LoVo (cell line): ENCODE measurements at regions not wholly inside any gene's neighbourhood (a gene's known extent, or its start where the extent isn't known, plus 50 kb on each side); places are given as distances from the start of the nearest gene placed in this dataset.

Experiments used
- DNase-seq: peaks from one replicate; pipeline ENCODE4 v3.0.0-alpha.2; 2016; ENCODE audit warnings: low spot score

DNA sequence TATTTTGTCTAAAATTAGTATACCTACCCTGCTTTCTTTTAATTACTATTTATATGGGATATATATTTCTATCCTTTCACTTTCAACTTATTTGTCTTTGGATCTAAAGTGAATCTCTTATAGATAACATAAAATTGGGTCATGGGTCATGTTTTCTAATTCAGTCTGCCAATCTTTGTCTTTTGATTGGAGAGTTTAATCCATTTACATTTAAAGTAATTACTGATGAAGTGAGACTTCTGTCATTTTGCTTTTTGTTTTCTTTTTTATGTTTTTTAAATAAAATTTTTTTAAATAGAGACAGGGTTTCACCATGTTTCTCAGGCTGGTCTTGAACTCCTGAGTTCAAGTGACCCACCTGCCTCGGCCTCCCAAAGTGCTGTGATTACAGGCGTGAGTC, 50.5 kb upstream of the PRDM1 start:
- no peak for DNase-seq

- no peak for DNase-seq
Observed at GRCh38 chr6:106033806-106034205, 52.3 kb upstream of the PRDM1 start.

DNA sequence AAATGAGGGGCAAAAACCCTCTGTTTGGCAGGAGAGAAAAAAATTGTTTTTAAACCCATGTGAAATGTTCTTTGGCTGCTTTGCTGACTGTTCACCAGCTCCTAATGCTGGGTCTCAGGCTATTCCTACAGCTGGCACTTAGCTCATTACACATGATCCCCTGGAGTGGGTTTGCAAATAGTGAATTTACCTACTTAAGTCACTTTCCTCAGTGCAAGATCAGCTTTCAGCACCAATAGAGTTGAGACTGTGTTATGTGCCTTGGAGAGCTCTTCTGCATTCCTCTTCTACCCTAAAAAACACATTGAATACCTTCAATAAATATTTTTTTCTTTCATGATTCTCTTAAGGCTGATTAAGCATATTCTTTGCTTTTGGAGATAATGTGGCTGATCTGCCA, 58.4 kb upstream of the PRDM1 start:
- DNase-seq: no peak

DNA sequence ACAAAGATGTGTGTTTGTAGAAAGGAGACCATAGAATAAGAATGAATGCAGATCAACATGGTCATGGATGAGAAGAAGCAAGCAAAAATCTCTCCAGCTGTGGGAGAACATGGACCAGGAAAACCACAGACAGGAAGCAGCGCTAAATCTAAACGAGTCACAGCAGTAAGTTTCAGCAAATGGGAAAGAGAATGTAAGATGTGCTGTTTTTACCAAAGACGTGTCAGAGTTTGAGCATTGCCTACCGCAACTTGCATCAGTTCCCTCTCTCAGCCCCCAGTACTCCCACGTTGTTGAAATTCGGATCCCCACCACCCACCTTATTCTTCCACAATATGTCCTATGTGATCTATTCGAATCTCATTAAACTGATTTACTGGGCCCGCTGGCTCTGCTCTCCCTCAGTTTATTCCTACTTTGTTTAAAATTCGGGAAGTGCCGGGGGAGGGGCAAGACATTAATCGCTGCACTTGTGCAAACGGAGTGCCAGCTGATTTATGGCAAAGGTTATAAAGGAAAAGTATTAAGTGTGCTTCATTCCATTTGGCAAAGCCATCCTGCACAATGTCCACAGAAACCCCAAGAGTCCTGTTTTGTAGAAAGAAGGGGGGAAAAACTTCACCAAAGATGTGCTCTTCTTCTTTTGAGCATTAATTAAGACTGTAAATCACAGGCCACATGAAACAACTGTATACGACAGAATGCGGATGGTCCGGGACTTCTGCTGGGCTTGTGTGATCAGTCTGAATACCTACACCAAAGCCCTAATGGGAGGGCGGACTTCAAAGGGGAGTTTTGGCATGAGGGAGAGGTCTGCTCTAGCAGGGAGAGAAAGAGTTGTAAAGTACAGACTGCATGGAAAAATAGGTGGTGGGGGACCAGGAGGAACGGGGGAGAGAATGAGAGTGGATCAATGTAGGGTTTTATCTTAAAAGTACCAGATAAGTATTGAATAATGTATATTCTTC, 59.1 kb upstream of the PRDM1 start:
- no peak for DNase-seq

DNA sequence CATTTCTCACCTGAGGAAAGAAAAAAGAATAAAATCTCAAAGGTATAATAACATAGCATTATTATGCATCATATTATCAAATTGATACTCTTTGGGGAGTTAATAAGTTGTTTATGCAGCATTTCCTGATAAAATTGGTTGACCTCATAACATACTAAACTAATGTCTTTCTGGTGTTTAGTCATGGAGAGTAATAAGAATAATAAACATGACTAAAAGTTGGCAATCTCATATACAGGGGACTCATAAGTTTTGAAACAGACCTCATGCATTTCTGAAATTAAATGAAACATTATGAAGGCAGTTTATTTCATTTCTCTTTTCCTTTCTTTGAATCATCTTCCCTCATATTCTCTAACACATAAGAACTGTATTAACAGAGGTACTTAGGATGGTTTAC, 60.5 kb upstream of the PRDM1 start:
- DNase-seq: no peak

DNA sequence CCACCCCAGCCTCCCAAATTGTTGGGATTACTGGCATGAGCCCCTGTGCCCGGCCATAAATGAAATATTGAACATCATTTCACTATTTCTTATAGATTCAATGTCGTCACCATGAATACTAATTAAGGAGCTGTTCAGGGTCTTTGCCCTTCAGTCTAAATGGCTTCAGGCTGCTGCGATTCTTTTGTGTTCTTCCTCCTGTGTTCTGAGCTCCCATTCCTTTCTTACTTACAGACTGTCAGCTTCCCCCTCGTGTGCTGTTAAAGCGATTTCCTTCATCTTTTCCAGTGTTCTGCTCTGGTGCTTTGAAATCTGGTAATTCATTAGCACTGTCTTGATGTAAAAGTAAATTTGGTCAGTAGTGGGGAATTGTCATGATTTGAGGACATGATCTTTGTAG, 63.3 kb upstream of the PRDM1 start:
- DNase-seq: no peak

DNA sequence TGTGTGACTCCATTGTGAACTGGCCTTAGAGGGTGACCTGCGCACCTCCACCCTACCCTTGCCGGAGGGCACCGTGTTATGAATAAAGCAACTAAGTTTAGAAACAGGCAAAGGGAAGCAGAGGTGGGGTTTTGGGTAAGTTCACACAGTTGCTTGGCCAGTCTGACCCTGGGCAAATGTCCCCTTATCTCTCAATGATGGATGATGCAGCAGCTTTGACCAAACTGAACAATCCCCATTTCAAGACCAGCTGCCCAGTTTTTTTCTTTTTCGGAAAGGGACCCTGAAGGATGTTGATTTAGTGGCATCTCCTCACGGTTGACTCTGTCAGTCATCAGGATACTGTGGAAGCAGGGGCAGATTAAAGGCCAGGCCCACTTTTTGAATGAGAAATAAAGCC, 68.7 kb upstream of the PRDM1 start:
- no peak for DNase-seq

DNA sequence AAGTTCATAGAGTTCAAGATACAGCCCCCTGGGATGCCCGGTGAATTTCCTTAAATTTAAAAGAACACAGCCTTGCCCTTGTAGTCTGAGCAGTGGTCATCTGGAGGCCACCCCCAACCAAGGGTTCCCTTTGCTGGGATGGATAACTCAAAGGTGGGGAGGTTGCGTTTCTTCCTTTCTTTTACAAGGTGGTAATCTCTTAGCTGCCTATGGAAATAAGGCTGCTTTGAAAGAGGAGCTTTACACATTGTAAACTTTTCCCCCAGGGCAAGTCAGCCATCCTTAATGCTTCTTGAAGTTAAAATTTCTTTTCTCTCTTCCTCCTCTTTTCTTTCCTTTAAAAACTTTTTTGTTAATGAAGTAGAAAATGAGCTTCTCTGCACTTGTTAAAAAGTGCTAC, 71.2 kb upstream of the PRDM1 start:
- DNase-seq: no peak

DNA sequence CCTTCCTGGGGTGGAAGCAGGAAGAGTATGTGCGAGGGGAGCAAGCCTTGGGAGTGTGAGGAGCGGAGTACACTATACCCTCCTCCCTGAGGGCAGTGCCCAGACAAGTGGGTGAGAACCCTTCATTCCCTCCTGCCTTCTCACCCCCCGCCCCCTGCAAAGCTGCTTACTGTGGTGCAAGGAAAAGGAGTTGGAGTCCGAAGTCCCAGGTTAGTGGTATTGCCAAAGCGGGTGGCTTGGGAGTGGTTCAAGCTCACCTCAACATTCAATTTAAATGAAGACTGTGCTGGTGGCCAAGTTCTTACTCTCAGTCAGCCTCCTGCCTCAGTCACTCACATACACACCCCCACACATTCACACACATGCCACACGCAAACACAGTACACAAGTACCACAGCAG, 74.7 kb upstream of the PRDM1 start:
- DNase-seq: no peak

DNA sequence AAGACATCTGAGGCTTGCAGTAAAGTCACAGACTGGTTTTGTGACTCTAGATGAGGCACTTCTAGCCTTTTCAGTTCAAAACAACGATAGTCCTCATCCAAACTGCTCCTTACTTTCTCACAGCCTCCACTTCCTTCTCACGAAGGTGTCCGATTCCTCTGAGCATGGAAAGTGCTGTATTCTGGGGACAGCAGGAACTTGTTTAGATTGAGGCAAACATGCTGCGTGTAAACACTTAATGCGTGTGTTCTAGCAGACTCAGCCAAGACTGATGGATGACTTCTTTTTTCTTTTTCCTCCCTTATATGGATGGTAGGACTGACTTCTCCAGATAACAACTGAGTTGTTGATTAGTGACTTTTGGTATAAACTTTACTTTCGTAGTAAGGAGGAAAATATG, 80.2 kb upstream of the PRDM1 start:
- DNase-seq: no peak

DNA sequence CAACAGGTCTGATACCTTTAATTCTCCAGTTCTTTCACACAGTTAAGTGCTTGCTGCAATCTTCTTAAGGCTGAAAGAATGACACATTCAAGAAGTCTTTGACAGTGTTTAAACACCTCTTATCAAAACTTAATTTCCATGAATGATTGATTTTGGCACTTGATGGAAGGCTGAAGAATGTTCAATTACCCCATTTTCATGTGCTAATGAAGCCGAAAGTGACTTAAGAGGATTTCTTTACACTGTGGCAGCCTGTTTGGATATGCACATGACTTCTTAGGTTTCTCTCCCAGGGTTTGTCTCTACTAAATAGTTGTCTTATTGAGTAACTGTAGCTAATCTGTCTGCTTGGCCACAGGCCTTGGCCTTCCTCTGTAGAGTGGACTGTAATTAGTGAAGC, 81.1 kb upstream of the PRDM1 start:
- DNase-seq: no peak

DNA sequence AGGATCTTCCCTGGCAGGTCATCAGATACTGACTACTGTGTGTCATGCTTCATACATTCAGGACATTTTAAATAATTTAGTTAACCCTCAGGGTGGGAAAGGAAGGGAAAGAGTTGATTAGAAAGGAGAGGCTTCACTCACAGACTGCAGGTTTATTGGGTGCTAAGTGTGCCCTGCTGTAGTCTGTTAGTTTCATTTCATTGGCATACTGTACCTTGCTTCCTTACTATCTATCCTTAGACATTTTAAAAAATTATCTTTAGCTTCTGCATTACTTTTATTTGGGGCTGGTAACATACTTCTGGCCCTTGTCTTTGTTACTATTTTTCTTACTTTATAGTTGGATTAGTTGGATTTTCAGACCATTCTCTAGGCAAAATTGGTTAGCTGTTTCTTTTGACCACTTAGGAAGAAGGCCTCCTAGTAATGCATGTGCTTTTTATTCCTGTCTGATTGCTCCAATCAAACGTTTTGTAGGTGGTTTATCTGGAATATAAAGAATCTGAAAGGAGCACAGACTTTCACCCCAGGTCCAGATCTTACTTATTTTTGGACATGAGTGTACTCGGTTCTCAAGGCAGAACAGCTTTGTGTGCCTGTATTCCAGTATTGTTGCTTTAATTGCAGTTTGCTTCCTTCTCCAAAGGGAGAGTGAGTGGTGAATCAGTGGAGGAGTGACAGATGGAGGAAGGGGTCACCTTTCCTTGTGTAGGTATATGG, 82.7 kb upstream of the PRDM1 start:
- no peak for DNase-seq

GRCh38 chr6:106002005-106002404, 84.1 kb upstream of the PRDM1 start:
- no peak for DNase-seq

DNA sequence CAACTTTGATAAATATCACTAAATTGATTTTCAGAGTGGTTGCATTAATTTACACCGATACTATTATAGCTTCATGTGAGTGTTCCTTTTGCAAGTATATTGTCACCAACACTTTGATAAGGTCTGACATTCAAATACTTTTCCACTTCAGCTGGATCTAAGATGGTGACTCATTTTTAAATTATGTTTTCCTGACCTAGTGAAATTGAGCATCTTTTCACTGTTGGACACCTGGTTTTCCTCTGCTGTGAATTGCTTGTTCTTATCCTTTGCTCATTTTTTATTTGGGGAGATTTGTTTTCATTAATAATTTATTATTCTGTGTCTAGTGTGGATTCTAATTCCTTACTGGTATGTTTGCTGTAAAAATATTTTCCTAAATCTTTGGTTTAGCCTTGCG, 85.2 kb upstream of the PRDM1 start:
- DNase-seq: no peak

GRCh38 chr6:105997482-105997881, 88.7 kb upstream of the PRDM1 start:
- DNase-seq: no peak

DNA sequence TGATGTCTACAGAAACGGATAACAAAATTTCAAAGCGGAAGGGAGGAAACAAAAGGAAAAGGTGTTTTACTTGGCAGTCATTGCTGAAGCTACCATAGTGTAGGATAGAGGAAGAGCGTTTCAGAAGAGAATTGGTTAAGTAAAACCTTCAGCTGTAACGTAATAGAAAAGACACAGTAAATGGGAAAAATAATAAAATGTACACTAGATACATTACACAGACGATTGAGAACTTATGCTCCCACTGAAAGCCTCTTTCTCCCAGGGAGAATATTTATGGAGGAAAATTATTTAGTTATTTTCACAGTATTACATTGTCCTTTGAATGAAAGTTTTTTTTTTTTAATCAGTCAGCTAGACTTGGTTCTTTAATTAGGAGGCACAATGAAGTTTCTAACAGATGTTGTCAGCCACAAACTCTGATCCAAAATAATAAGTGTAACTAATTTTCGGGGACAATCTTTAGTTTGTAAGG, 90.7 kb upstream of the PRDM1 start:
- peak; percentile 36 for DNase-seq

- peak; percentile 75 for DNase-seq
Observed at GRCh38 chr6:105994591-105995390, 91.3 kb upstream of the PRDM1 start.

DNA sequence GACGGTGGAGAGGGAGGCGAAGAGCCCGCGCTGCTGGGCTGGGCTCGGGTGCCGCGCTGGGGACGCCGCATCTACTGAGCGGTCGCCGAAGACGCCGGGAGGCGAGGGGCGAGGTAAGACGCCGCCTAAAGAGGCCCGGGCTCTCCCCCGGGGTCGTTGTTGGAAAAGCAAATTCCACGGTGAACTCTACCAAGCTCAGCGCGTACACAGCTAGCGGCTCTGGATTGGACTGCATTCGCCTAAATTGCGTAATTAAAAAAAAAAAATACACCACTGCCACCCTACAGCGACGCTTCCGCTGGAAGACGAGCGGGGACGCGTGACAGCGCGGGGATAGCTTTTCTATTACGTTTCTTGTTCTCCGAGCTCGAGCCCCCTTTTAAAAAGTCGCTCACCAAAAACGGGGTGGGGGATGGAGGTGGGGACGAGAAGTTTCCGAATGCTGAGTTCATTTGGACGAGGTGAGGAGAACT, 92.0 kb upstream of the PRDM1 start:
- peak; percentile 63 for DNase-seq

GRCh38 chr6:105993341-105994117, 92.6 kb upstream of the PRDM1 start:
- no peak for DNase-seq

- DNase-seq: peak; percentile 90
Observed at GRCh38 chr6:105992315-105992961, 93.7 kb upstream of the PRDM1 start.
